Keratinocyte (primary cell): ENCODE measurements at regions not wholly inside any gene's neighbourhood (a gene's known extent, or its start where the extent isn't known, plus 50 kb on each side); places are given as distances from the start of the nearest gene placed in this dataset.

Experiments used
- DNase-seq: peaks from one replicate; pipeline ENCODE4 v3.0.0-alpha.2; 2011; ENCODE audit warnings: low read depth, missing footprints, low spot score
- FAIRE-seq: peaks from 2 replicates; lab custom pipeline; 2011; peaks lifted over from hg19 to GRCh38; lab: Jason Lieb, UNC
- H2AFZ ChIP-seq: 2 replicates; pipeline ENCODE4 v1.6.0; 2012; ENCODE audit warnings: low read length, control low read depth, inconsistent platforms; ENCODE audit not compliant: control insufficient read depth
- H3K27ac ChIP-seq: 2 replicates; pipeline ENCODE4 v1.5.1; 2011; ENCODE audit warnings: low read length; ENCODE audit not compliant: control insufficient read depth, insufficient read depth
- H3K27me3 ChIP-seq: 3 replicates; pipeline ENCODE4 v1.6.0; 2011; ENCODE audit warnings: low read length; ENCODE audit not compliant: control insufficient read depth, insufficient read depth; ENCODE audit errors: extremely low read depth
- H3K36me3 ChIP-seq, 2 experiments: 2 replicates in 1 of 2; 3 replicates in 1 of 2; pipeline ENCODE4 v1.5.1; 2011; ENCODE audit warnings: low read length in 2 of 2, mild to moderate bottlenecking in 1 of 2; ENCODE audit not compliant: control insufficient read depth in 2 of 2, insufficient read depth in 2 of 2; ENCODE audit errors: extremely low read depth in 1 of 2
- H3K4me1 ChIP-seq: 3 replicates; pipeline ENCODE4 v1.5.1; 2011; ENCODE audit warnings: low read length; ENCODE audit not compliant: control insufficient read depth, insufficient read depth; ENCODE audit errors: extremely low read depth
- H3K4me2 ChIP-seq: 3 replicates; pipeline ENCODE4 v1.6.0; 2011; ENCODE audit warnings: low read depth, low read length; ENCODE audit not compliant: control insufficient read depth, insufficient read depth; ENCODE audit errors: extremely low read depth
- H3K4me3 ChIP-seq, 3 experiments: fragments of 200-600 bp in 1 of 3; sonication (generic) in 1 of 3; 2 replicates in 2 of 3; 3 replicates in 1 of 3; pipeline ENCODE4 v1.5.1; 2011 to 2016; ENCODE audit warnings: low read length in 3 of 3, mild to moderate bottlenecking in 3 of 3, control low read depth in 2 of 3, inconsistent platforms in 1 of 3, low read depth in 1 of 3, mixed read lengths in 1 of 3, mixed run types in 1 of 3, moderate library complexity in 1 of 3; ENCODE audit not compliant: control insufficient read depth in 2 of 3, insufficient read depth in 2 of 3; ENCODE audit errors: extremely low read depth in 1 of 3
- H3K79me2 ChIP-seq: 2 replicates; pipeline ENCODE4 v1.6.0; 2012; ENCODE audit warnings: low read length; ENCODE audit not compliant: control insufficient read depth, insufficient read depth
- H3K9ac ChIP-seq: 3 replicates; pipeline ENCODE4 v1.6.0; 2011; ENCODE audit warnings: low read length; ENCODE audit not compliant: control insufficient read depth, insufficient read depth; ENCODE audit errors: extremely low read depth
- H3K9me1 ChIP-seq: 3 replicates; pipeline ENCODE4 v1.6.0; 2011; ENCODE audit warnings: low read length; ENCODE audit not compliant: control insufficient read depth, insufficient read depth; ENCODE audit errors: extremely low read depth
- H3K9me3 ChIP-seq: 2 replicates; pipeline ENCODE4 v1.5.1; 2012; ENCODE audit warnings: low read depth, low read length; ENCODE audit not compliant: control insufficient read depth
- H4K20me1 ChIP-seq: 3 replicates; pipeline ENCODE4 v1.6.0; 2011; ENCODE audit warnings: low read length; ENCODE audit not compliant: control insufficient read depth, insufficient read depth; ENCODE audit errors: extremely low read depth
- CTCF ChIP-seq, 3 experiments: IDR thresholded peaks in 1 of 3; conservative IDR thresholded peaks in 1 of 3; optimal IDR thresholded peaks in 1 of 3; 2 replicates in 2 of 3; 3 replicates in 1 of 3; pipeline versions ENCODE3 to v1.5.1; 2011; ENCODE audit warnings: low read length in 3 of 3, mild to moderate bottlenecking in 3 of 3, moderate library complexity in 2 of 3, control low read depth in 1 of 3, inconsistent platforms in 1 of 3; ENCODE audit not compliant: insufficient read depth in 2 of 3; ENCODE audit errors: extremely low read depth in 1 of 3
- EZH2 ChIP-seq: IDR thresholded peaks from one replicate; pipeline ENCODE4 v1.6.1; 2012; ENCODE audit warnings: inconsistent platforms, mild to moderate bottlenecking, low read length, moderate library complexity
- dilution Hi-C: fragments of 300-500 bp; cut with MboI; formaldehyde crosslinking; loops from one replicate; pipeline ENCODE4 v1.7.0; 2020; ENCODE audit warnings: low sequenced_read_pairs; ENCODE audit not compliant: extremely low pct_ligation_motif_present

- FAIRE-seq (no peak), DNase-seq (no peak)
- no peak overlapping the region for H3K27ac ChIP-seq
- no peaks in the 10 kb centered on the region for H4K20me1 ChIP-seq
- no peaks in the 10 kb centered on the region for H3K36me3 ChIP-seq
- H3K9ac ChIP-seq, result no peak overlapping the region
- no peaks in the 10 kb centered on the region for H3K9me1 ChIP-seq
- dilution Hi-C loops, result no loop called here
- H3K4me3 ChIP-seq, result peak overlapping the region in 1 of 3 experiments; percentile 12
- H2AFZ ChIP-seq, result peak overlapping the region; percentile 53
- H3K4me2 ChIP-seq, result peak overlapping the region; percentile 31
- TF ChIP-seq EZH2 (no peak), CTCF (optimal IDR thresholded peaks at IDR 0.05 in 1 of 3, IDR thresholded peaks at IDR 0.05 in 1 of 3, conservative IDR thresholded peaks at IDR 0.05 in 1 of 3; ENCODE audit: extremely low read depth in 1 of 3, insufficient read depth in 2 of 3, low read length in 3 of 3) (no peak)
- H3K27me3 ChIP-seq, result no peaks in the 10 kb centered on the region
- H3K4me1 ChIP-seq, result no peaks in the 10 kb centered on the region
- no peaks in the 10 kb centered on the region for H3K79me2 ChIP-seq
- H3K9me3 ChIP-seq, result no peaks in the 10 kb centered on the region
These were observed 56.7 kb upstream of the MSTN start for GRCh38 chr2:190119257-190119656.

- Histone ChIP-seq H3K27me3 (no peaks in the 10 kb centered on the region), H2AFZ (no peak overlapping the region), H3K9me3 (no peaks in the 10 kb centered on the region), H3K36me3 (no peaks in the 10 kb centered on the region), H3K4me3 (no peak overlapping the region), H3K9ac (no peak overlapping the region), H3K79me2 (no peaks in the 10 kb centered on the region), H3K4me1 (no peaks in the 10 kb centered on the region), H3K27ac (no peak overlapping the region), H3K4me2 (no peak overlapping the region), H4K20me1 (no peaks in the 10 kb centered on the region), H3K9me1 (no peaks in the 10 kb centered on the region)
- TF ChIP-seq EZH2 (no peak), CTCF (optimal IDR thresholded peaks at IDR 0.05 in 1 of 3, IDR thresholded peaks at IDR 0.05 in 1 of 3, conservative IDR thresholded peaks at IDR 0.05 in 1 of 3; ENCODE audit: extremely low read depth in 1 of 3, insufficient read depth in 2 of 3, low read length in 3 of 3) (no peak)
- DNase-seq (no peak), FAIRE-seq (no peak)
- dilution Hi-C loops, result no loop called here
These were observed 54.8 kb upstream of the MSTN start for GRCh38 chr2:190117305-190117704.
